ENCODE measurements at regions not wholly inside any gene's neighbourhood (a gene's known extent, or its start where the extent isn't known, plus 50 kb on each side); places are given as distances from the start of the nearest gene placed in this dataset.

- no peak for DNase-seq
These were observed 55.5 kb upstream of the ST6GAL2 start for GRCh38 chr2:106941372-106941993.

GRCh38 chr2:106943468-106944200 lies 57.7 kb upstream of the ST6GAL2 start:
- no peak for DNase-seq

- DNase-seq, result no peak
These were observed 58.2 kb upstream of the ST6GAL2 start for GRCh38 chr2:106944215-106944614.

- DNase-seq, result no peak
These were observed 62.6 kb upstream of the ST6GAL2 start for GRCh38 chr2:106948540-106948939.

GRCh38 chr2:106953236-106953635 lies 67.3 kb upstream of the ST6GAL2 start:
- DNase-seq, result no peak

- DNase-seq, result no peak
These were observed 67.8 kb upstream of the ST6GAL2 start for GRCh38 chr2:106953779-106954178.

GRCh38 chr2:106954304-106954703 lies 68.3 kb upstream of the ST6GAL2 start:
- DNase-seq, result no peak

GRCh38 chr2:106956416-106956815 lies 70.4 kb upstream of the ST6GAL2 start:
- DNase-seq, result no peak

- no peak for DNase-seq
These were observed 70.9 kb upstream of the ST6GAL2 start for GRCh38 chr2:106956879-106957278.

GRCh38 chr2:106959975-106960682 lies 74.2 kb upstream of the ST6GAL2 start:
- DNase-seq, result no peak

GRCh38 chr2:106960683-106961161 lies 74.8 kb upstream of the ST6GAL2 start:
- no peak for DNase-seq

- DNase-seq, result no peak
These were observed 75.4 kb upstream of the ST6GAL2 start for GRCh38 chr2:106961328-106961727.

GRCh38 chr2:106963156-106963555 lies 77.2 kb upstream of the ST6GAL2 start:
- DNase-seq, result no peak

GRCh38 chr2:106963893-106964292 lies 77.9 kb upstream of the ST6GAL2 start:
- no peak for DNase-seq

GRCh38 chr2:106965611-106966010 lies 79.6 kb upstream of the ST6GAL2 start:
- no peak for DNase-seq

- no peak for DNase-seq
These were observed 83.8 kb upstream of the ST6GAL2 start for GRCh38 chr2:106969777-106970176.

GRCh38 chr2:106970471-106971261 lies 84.7 kb upstream of the ST6GAL2 start:
- DNase-seq, result no peak

GRCh38 chr2:106972782-106973181 lies 86.8 kb upstream of the ST6GAL2 start:
- no peak for DNase-seq

GRCh38 chr2:106974891-106975290 lies 88.9 kb upstream of the ST6GAL2 start:
- DNase-seq, result no peak

- DNase-seq, result no peak
These were observed 89.7 kb upstream of the ST6GAL2 start for GRCh38 chr2:106975641-106976040.

GRCh38 chr2:106976548-106976947 lies 90.6 kb upstream of the ST6GAL2 start:
- DNase-seq, result no peak

- DNase-seq, result no peak
These were observed 91.8 kb upstream of the ST6GAL2 start for GRCh38 chr2:106977717-106978116.

- no peak for DNase-seq
These were observed 92.7 kb upstream of the ST6GAL2 start for GRCh38 chr2:106978647-106979046.
